K562 (cell line): ENCODE measurements at regions not wholly inside any gene's neighbourhood (a gene's known extent, or its start where the extent isn't known, plus 50 kb on each side); places are given as distances from the start of the nearest gene placed in this dataset.

Source experiments
- CBX1 ChIP-seq: sonication (generic); IDR thresholded peaks from 2 replicates; pipeline ENCODE4 v1.6.1; 2016; ENCODE audit warnings: antibody characterized with exemption, low read depth, mild to moderate bottlenecking
- CTCF ChIP-seq, 3 experiments: IDR thresholded peaks in 2 of 3; conservative IDR thresholded peaks in 1 of 3; 2 replicates each; pipeline ENCODE4 v1.5.1; 2011 to 2012; ENCODE audit warnings: low read length in 3 of 3, mild to moderate bottlenecking in 3 of 3, control low read depth in 2 of 3, improper control_type of control experiment in 1 of 3, inconsistent platforms in 1 of 3, low read depth in 1 of 3, mixed read lengths in 1 of 3, moderate library complexity in 1 of 3; ENCODE audit not compliant: insufficient read depth in 2 of 3
- DDX20 ChIP-seq: fragments of 450-650 bp; IDR thresholded peaks from 2 replicates; pipeline ENCODE4 v1.6.1; 2016; ENCODE audit warnings: missing genetic modification characterization, low read depth, mild to moderate bottlenecking, missing compliant biosample characterization, moderate library complexity
- DPF2 ChIP-seq: fragments of 450-650 bp; IDR thresholded peaks from 2 replicates; pipeline ENCODE4 v1.6.1; 2016
- ELF4 ChIP-seq: fragments of 450-650 bp; formaldehyde crosslinking; IDR thresholded peaks from 2 replicates; pipeline ENCODE4 v1.4.0; 2022; ENCODE audit warnings: missing genetic modification characterization
- HLTF ChIP-seq: fragments of 450-650 bp; IDR thresholded peaks from 2 replicates; pipeline ENCODE4 v1.6.1; 2016
- HNRNPUL1 ChIP-seq: fragments of 200-400 bp; formaldehyde crosslinking; IDR thresholded peaks from 2 replicates; pipeline ENCODE4 v1.6.1; 2017; ENCODE audit warnings: low read length
- IFI16 ChIP-seq: fragments of 250-450 bp; sonication (Bioruptor Pico); IDR thresholded peaks from 2 replicates; pipeline ENCODE4 v2.1.2; 2022; ENCODE audit warnings: mild to moderate bottlenecking, inconsistent platforms
- KDM1A ChIP-seq, 2 experiments: fragments of 450-650 bp; IDR thresholded peaks; 2 replicates each; pipeline ENCODE4 v1.6.1; 2016; ENCODE audit warnings: mild to moderate bottlenecking in 2 of 2
- MAFF ChIP-seq: IDR thresholded peaks from 2 replicates; pipeline ENCODE4 v1.6.1; 2012; ENCODE audit warnings: low read length, improper control_type of control experiment
- MTA2 ChIP-seq: fragments of 450-650 bp; IDR thresholded peaks from 2 replicates; pipeline ENCODE4 v1.6.1; 2016; ENCODE audit warnings: low read depth
- NFYB ChIP-seq: IDR thresholded peaks from 2 replicates; pipeline ENCODE4 v1.6.1; 2011; ENCODE audit warnings: mild to moderate bottlenecking, moderate library complexity; ENCODE audit not compliant: insufficient read length; ENCODE audit errors: extremely low read depth
- PCBP2 ChIP-seq: fragments of 200-400 bp; formaldehyde crosslinking; IDR thresholded peaks from 2 replicates; pipeline ENCODE4 v1.6.1; 2018; ENCODE audit warnings: low read length, low read depth, mild to moderate bottlenecking, moderate library complexity; ENCODE audit not compliant: poor library complexity, severe bottlenecking
- PML ChIP-seq: IDR thresholded peaks from 2 replicates; pipeline ENCODE4 v1.6.1; 2012; ENCODE audit warnings: low read length, inconsistent platforms
- SMC3 ChIP-seq: conservative IDR thresholded peaks from 2 replicates; pipeline ENCODE4 v1.6.1; 2011; ENCODE audit warnings: low read depth, low read length, improper control_type of control experiment; ENCODE audit not compliant: insufficient read depth
- ZNF253 ChIP-seq: fragments of 250-450 bp; sonication (Bioruptor Pico); conservative IDR thresholded peaks from 2 replicates; pipeline ENCODE4 v1.6.1; 2021; ENCODE audit warnings: mild to moderate bottlenecking
- ZNF347 ChIP-seq: fragments of 450-650 bp; formaldehyde crosslinking; IDR thresholded peaks from 2 replicates; pipeline ENCODE4 v1.4.0; 2020; ENCODE audit warnings: low read depth, mild to moderate bottlenecking, moderate library complexity
- ZNF740 ChIP-seq, 3 experiments: fragments of 200-800 bp in 1 of 3; sonication (Bioruptor generic) in 1 of 3; sonication (generic) in 1 of 3; formaldehyde crosslinking in 1 of 3; IDR thresholded peaks; 2 replicates each; pipeline versions ENCODE4 v1.6.1 to v1.8.0; 2016 to 2022; ENCODE audit warnings: mild to moderate bottlenecking in 2 of 3, missing compliant biosample characterization in 2 of 3, missing genetic modification characterization in 2 of 3, missing genetic modification reagents in 1 of 3

- TF ChIP-seq CTCF (IDR thresholded peaks at IDR 0.05 in 2 of 3, conservative IDR thresholded peaks at IDR 0.05 in 1 of 3; ENCODE audit: insufficient read depth in 2 of 3, low read depth in 1 of 3, low read length in 3 of 3) (peak; percentile 64 to 83 (median 75)), HNRNPUL1 (no peak), HLTF (no peak), MAFF (no peak), CBX1 (0 out of 2 replicates have a peak, but pooled peaks have one; percentile 23), ZNF253 (CRISPR knock-in tag) (no peak), ELF4 (no peak), ZNF740 (CRISPR knock-in tag; IDR thresholded peaks at IDR 0.05) (peak; percentile 53; the same call in 1 of the 2 replicates), ZNF740 (tag; IDR thresholded peaks at IDR 0.05) (no peak), NFYB (no peak), MTA2 (no peak), PML (no peak), ZNF347 (CRISPR knock-in tag) (no peak), DDX20 (no peak), IFI16 (no peak), SMC3 (peak; percentile 61), DPF2 (no peak), PCBP2 (no peak), KDM1A (IDR thresholded peaks at IDR 0.05) (peak; percentile 29 to 61; a peak in 3 of 4 replicates)
Measured at GRCh38 chr19:5225486-5226345, 114.9 kb downstream of the PTPRS start (continued).
